GM18520 (cell line): ENCODE measurements at regions not wholly inside any gene's neighbourhood (a gene's known extent, or its start where the extent isn't known, plus 50 kb on each side); places are given as distances from the start of the nearest gene placed in this dataset.
"Not testable (repeated sequence)": the region's sequence is repeated elsewhere in the genome, so short reads cannot be mapped to it uniquely, and the experiment has no call there.

Experiments used
- ATAC-seq: cut with Tn5 transposase; IDR thresholded peaks from one replicate; pipeline ENCODE4 v1.9.1; 2021; ENCODE audit not compliant: unreplicated experiment

GRCh38 chr13:90577726-90578125, 769.8 kb upstream of the MIR17HG start:
- ATAC-seq = no peak

DNA sequence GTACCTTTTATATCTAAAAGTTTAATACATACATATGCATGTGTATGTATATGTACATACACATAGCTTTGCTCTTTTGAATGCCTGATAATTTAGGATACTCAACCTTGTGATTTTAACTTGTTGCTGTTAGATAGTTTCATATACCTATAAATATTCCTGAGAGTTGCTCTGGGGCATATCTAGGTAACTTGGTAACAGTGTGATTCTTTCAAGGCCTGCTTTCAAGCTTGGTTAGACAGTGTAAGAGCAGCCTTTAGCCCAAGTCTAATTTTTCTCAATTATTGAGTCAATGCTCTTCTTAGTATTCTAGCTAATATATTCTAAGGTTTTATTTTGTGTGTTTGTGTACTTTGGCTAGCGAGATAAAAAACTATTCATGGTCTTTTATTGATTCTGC, 762.1 kb upstream of the MIR17HG start:
- ATAC-seq = no peak

DNA sequence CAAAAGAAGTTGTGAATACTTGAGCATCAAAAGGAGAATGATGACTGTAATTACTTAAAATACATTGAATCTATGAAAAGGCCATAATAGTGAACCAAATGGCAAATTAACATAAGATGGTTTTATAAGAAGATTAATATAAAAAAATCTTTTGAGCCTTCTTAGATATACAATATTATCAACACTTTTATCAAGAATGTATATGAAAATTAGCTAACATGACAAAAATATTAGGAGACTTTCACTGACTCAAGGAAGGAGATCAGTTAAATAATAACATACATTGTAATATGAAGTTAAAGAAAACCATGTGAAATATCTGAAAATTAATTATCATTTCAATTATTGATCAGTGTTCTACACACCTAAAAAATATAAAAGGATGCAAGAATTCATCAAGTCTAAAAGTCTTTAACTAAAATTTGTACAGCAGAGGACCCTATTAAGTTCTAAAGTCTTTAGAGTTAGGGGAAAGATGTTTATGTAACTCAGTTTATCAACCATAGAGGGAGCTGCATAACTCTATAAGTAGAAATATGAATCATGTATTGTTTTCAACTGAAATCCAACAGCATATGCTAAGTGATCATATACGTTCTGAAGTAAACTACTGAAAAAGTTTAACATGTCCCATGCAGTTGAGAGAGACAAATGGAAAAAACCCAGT, 756.1 kb upstream of the MIR17HG start:
- ATAC-seq = no peak

GRCh38 chr13:90591927-90592268, 755.6 kb upstream of the MIR17HG start:
- no peak for ATAC-seq

- no peak for ATAC-seq
Measured at GRCh38 chr13:90592943-90593342, 754.5 kb upstream of the MIR17HG start.

GRCh38 chr13:90594681-90595080, 752.8 kb upstream of the MIR17HG start:
- no peak for ATAC-seq

GRCh38 chr13:90605664-90606063, 741.8 kb upstream of the MIR17HG start:
- ATAC-seq = no peak

DNA sequence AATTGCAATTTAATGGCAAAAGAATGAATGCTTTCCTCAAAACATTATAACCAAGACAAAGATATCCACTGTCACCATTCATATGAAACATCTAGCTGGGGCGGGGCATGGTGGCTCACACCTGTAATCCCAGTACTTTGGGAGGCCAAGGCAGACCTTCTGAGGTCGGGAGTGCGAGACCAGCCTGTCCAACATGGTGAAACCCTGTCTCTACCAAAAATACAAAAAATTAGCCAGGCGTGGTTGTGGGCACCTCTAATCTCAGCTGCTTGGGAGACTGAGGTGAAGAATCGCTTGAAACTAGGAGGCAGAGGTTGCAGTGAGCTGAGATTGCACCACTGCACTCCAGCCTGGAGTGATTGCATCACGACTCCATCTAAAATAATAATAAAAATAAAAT, 740.6 kb upstream of the MIR17HG start:
- ATAC-seq = not testable (repeated sequence)

GRCh38 chr13:90612391-90612790, 735.1 kb upstream of the MIR17HG start:
- ATAC-seq = no peak

GRCh38 chr13:90613076-90613795, 734.3 kb upstream of the MIR17HG start:
- no peak for ATAC-seq

- ATAC-seq = no peak
Measured at GRCh38 chr13:90615236-90615635, 732.3 kb upstream of the MIR17HG start.

DNA sequence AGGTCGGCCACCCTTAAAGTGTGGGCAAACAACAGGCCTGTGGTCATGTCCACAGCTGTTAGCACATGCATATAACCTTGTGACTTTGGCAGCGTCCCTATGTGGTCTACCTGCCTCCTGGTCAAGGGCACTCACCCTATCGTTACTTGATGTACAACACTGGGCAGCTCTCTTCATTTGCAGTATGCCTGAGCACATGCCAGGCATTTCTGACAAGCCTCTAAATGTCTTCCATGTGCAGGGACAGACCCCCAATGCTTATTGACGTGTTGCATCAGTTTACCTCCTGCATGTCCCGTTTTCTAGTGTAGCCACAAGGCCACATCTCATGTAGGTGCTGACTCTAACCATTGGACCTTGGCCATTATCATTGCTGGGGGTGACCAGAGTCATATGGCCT, 731.7 kb upstream of the MIR17HG start:
- ATAC-seq = no peak

- no peak for ATAC-seq
Measured at GRCh38 chr13:90618133-90618532, 729.4 kb upstream of the MIR17HG start.

DNA sequence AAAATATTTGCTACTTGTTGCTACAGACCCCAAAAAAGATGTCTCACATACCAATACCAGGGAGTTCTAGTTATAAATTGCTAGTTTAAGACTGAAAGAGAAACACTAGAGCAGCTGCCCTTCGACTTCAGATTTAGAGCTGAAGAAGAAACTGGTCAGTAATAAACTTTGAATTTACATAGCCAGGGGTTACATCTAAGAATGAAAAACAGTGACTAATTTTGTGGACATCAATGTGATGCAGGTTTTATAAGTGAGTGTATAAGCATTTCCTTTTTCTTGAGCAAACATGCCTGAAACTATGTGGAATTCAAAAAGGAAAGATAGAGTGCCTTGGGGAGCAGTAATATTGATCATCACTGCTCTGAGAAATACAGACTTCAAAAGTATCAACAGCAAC, 724.9 kb upstream of the MIR17HG start:
- ATAC-seq = no peak

GRCh38 chr13:90623318-90624011, 724.0 kb upstream of the MIR17HG start:
- no peak for ATAC-seq

DNA sequence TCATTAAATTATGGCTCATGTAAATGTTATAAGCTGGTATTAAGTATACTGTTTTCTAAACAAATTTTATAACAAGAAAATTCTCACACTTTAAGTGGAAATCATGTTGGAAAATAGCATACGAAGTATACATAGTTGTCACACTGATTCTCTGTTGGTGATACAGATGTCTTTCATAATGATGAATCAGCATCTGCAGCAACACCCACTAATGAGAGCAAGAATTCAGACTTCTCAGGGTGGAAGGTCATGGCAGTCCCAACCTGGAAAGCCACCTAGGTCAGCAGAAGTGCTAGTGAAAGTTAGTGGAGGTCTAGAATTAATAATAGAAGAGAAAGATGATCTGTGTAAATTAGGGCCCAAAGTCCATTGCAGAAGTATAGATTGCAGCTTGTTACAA, 719.7 kb upstream of the MIR17HG start:
- ATAC-seq = no peak

- ATAC-seq = no peak
Measured at GRCh38 chr13:90628471-90628870, 719.0 kb upstream of the MIR17HG start.

DNA sequence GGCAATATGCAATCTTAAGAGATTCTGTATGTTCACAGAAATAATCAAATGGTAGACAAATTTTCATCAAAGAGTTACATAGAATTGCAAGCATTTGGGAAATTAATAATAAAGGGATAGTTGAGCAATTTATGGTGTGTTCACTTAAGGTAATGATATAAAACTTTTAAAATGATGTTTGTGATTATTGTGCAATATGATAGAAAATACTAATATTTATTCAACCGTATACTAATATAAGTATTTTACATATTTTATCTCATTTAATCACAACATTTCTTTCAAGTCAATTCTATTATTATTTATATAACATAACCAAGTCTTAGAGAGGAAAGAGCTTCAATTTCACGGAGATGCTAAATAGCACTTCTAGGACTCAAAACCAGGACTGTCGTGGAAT, 716.8 kb upstream of the MIR17HG start:
- no peak for ATAC-seq

GRCh38 chr13:90632184-90632583, 715.3 kb upstream of the MIR17HG start:
- ATAC-seq = no peak

DNA sequence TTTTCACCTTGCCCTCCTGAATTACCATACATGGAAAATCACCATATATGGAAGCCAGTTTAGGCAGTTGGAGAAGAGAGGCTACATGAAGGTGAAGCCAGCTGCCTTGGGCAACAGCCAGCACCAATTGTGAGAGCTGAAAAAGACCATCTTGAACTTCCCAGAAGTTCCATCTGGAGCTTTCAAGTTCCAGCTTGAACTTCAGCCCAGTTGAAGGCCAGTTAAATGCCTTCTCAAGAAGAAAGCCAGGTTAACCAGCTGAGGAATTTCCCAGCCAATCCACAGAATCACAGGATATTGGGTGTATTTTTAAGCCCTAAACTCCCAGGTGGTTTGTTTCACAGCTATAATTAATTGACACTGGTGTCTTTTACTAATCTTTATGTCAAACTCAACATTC, 713.6 kb upstream of the MIR17HG start:
- ATAC-seq = no peak

DNA sequence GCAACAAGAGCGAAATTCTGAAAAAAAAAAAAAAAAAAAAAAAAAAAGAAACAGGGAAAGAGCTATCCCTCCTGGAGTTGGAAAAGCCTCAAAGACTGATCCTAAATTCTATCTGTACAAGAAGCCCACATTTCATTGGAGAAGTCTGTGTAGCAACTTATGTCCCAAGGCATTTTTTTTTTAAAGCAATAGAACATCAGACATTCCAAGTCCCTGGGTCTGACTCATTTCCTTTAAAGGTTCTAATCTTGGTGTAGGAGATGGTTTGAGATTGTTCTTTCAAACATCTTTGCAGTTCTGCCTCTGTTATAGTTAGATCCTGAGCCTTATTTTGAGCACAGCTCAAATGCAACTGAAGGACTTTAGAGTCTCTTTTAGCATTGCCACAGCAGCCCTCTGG, 706.5 kb upstream of the MIR17HG start:
- ATAC-seq = no peak

GRCh38 chr13:90641884-90642283, 705.6 kb upstream of the MIR17HG start:
- ATAC-seq = no peak
